GM19468 (cell line): ENCODE measurements at regions not wholly inside any gene's neighbourhood (a gene's known extent, or its start where the extent isn't known, plus 50 kb on each side); places are given as distances from the start of the nearest gene placed in this dataset.
A peak's percentile ranks its signal among the peaks of the same experiment; 100 is the strongest.
"Not testable (repeated sequence)": the region's sequence is repeated elsewhere in the genome, so short reads cannot be mapped to it uniquely, and the experiment has no call there.

Experiments
- ATAC-seq: cut with Tn5 transposase; IDR thresholded peaks from one replicate; pipeline ENCODE4 v1.9.1; 2021; ENCODE audit warnings: mild to moderate bottlenecking, moderate library complexity, moderate number of reproducible peaks; ENCODE audit not compliant: unreplicated experiment; ENCODE audit errors: extremely low read depth

GRCh38 chr9:73444821-73445220 lies 293.2 kb downstream of the ANXA1 start:
- ATAC-seq = no peak

GRCh38 chr9:73445384-73445783 lies 293.7 kb downstream of the ANXA1 start:
- not testable (repeated sequence) for ATAC-seq

- ATAC-seq = no peak
Observed at GRCh38 chr9:73446306-73446705, 294.6 kb downstream of the ANXA1 start.

DNA sequence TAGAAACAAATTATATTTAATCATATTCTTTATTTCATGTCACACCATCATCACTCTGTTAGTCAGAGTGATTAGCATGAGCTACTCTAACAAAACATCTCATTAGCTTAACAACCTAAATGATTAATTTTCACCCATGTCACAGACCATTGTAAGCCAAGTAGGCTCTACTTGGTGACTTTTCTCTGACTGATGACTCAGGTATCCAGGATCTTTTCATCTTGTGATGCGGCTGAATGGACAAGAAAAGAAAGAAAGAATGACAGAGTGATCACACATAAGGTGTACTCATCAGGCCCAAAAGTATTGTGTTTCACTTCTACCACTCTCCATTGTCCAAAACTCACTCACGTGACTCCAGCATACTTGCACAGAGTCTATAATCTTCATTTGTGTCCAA lies 299.3 kb downstream of the ANXA1 start:
- no peak for ATAC-seq

- no peak for ATAC-seq
Observed at GRCh38 chr9:73459817-73460216, 308.2 kb downstream of the ANXA1 start.

GRCh38 chr9:73468716-73469115 lies 317.1 kb downstream of the ANXA1 start:
- ATAC-seq = no peak

GRCh38 chr9:73470766-73471165 lies 319.1 kb downstream of the ANXA1 start:
- no peak for ATAC-seq

GRCh38 chr9:73474002-73474600 lies 322.4 kb downstream of the ANXA1 start:
- no peak for ATAC-seq

DNA sequence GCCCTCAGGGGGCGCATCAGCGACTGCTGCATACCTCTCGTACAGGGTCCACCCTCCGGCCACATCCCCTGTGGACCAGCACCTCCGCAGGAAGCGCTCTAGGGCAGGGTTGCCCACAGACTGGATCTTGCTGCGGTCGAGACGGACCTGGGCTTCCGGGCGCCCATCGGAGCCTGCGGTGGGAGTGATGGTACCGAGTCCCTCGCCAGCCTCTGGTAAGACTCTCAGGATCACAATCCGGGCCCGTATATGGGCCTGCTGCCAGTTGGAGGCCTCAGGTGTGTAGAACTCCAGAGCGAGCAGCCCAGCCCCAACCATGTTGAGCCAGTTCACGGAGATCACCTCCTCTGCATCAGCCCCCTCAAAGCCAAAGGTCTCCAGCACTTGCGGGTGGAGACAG lies 323.0 kb downstream of the ANXA1 start:
- no peak for ATAC-seq

GRCh38 chr9:73494894-73495293 lies 343.2 kb downstream of the ANXA1 start:
- no peak for ATAC-seq

GRCh38 chr9:73497796-73498195 lies 346.1 kb downstream of the ANXA1 start:
- ATAC-seq = no peak

DNA sequence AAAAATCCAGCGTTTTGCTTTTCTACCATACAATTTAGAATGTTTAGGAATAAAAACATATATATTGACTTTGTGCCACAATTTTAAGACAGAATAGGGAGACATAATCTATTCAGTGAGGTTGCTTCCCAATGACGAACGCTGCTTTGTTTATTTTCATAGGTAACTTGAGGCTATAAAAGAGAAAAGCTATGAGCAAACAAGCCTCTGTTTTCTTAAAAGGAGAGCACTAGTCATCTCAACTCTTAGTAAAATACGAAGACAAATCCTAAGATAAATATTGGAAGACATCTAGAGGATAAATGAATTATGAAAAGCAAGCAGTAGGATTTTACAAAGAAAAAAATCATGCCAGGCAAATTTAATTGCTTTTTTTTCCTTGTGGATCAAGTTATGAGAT lies 363.6 kb downstream of the ANXA1 start:
- ATAC-seq = no peak

DNA sequence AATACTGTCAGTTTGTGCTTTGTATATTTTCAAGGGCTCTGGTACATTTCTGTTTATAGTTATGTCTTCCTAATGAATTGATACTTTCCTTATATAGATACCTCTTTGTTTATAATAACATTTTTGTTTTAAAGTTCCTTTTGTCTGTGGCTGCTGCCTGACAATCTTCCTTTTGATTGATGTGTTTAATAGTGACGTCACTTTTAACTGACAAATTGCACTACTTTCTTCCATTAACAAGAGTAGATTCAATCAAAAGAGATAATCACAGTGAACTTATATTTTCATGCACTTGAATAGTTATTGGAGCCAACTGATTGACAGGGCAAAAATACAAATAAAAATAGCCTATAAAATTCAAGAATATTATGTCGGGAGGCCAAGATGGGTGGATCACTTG lies 371.7 kb downstream of the ANXA1 start:
- no peak for ATAC-seq

- ATAC-seq = no peak
Observed at GRCh38 chr9:73525350-73525749, 373.7 kb downstream of the ANXA1 start.

DNA sequence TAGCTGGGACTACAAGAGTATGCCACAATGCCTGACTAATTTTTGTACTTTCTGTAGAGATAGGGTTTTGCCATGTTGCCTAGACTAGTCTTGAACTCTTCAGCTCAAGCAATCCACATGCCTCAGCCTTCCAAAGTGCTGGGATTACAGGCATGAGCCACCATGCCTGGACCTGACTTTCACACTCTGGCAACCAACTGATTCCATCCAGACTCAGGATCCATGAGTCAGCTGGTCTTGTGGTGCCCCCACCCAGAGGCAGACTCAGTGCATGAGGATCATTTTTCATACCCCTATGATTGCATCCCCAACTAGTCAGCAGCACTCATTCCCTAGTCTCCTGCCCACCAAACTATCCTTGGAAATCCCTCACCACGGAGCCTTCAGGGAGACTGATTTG lies 375.9 kb downstream of the ANXA1 start:
- no peak for ATAC-seq

DNA sequence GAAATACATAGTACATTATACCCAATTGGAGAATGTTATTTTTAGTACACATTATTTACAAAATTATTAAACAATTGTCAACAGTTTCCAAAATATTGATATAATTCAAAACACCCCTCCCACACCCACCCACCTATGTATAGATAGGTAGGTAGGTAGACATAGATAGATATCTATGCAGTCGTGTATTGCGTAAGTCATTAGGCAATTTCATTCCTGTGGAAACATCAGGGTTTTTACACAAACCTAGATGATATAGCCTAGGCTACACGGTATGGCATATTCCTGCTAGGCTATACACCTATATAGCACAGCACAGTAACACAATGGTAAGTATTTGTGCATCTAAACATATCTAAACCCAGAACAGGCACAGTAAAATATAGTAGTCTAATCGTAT lies 377.3 kb downstream of the ANXA1 start:
- no peak for ATAC-seq

DNA sequence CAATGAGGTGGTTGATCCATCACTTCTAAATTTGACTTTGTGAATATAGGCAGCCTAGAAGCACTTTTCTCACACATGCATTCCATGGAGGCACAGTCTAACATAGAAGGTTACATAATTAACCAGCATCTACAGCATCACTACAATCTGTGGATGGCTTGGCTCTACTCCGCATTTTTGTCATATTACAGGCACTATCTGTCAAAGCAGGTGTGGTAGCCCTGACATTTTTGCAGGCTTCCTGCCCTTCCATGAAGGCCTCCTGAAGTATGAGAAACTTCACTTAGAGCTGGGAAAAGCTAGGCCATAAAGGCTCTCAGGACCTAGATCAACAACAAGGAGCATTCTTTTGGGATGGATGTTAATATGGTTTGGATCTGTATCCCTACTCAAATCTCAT lies 378.0 kb downstream of the ANXA1 start:
- no peak for ATAC-seq

GRCh38 chr9:73531051-73531532 lies 379.4 kb downstream of the ANXA1 start:
- ATAC-seq = no peak

DNA sequence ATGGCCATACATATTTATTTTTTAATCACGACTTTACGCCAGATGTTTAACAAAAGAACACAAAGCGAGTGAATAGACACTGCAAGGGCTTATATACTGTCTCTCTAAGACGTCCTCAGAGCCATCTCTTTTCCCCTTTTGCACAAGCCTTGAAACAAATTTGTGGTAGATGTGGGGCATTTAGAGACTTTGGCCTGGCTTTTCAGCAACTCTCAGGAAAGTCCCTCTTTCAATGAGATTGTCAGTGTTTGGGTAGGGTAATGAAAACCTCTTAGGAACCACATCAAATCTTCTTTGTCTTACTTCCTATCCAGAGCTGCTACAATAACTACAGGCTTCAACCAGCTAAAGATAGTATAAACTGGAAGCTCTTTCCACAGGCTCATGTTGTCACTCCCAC lies 380.0 kb downstream of the ANXA1 start:
- peak; percentile 41 for ATAC-seq

DNA sequence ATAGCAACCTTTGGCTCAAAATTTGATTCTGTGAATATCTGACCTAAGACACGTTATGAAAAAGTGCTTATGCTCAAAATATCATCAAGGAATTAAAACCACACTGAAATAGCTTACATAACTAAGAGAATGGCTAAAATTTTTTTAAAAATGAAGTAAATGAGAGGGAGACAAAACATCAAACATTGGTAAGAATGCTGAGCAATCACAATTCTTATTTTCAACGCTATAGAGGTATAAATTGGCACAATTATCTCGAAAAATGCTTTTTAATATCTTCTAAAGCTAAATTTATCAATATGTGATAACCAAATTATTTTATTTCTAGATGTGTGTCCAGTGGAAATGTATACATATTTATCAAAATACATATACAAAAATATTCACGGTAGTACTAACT lies 381.3 kb downstream of the ANXA1 start:
- no peak for ATAC-seq

DNA sequence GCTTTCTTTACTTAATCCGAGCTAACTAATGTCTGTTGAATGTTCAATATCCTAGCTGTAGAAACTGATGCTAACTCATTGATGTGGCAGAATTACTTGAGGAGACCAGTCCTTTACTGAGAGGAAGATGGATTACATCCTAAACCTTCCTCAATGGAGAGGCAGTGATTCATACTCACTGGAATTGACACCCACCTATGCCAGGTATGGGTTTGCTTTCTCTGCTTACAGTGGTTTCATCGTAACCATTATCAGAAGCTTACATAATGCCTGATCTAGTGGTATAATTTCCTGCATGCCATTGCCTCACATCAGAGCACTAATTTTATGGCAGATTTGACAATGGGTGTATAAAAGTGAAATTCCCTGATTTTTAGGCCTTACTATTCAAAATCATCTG lies 384.7 kb downstream of the ANXA1 start:
- ATAC-seq = no peak

DNA sequence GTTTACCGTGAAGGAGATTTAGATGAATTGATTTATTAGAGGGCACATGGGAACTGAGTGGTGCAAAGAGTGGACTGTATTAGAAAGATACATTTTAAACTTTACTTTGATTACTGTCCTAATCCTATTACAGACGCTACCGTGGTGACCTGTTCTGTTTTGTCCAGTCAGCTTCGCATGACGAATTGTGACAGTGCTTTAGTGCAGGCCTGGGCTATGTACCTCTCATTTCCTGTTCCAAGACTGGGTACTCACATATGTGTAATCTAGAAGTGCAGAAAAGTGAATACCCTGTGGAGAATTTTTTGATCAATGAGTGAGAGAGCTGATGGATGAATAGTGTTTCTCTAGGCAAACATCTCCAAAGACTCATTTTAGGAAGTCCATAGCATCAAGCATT lies 385.9 kb downstream of the ANXA1 start:
- no peak for ATAC-seq
